ENCODE measurements at regions not wholly inside any gene's neighbourhood (a gene's known extent, or its start where the extent isn't known, plus 50 kb on each side); places are given as distances from the start of the nearest gene placed in this dataset.

DNA sequence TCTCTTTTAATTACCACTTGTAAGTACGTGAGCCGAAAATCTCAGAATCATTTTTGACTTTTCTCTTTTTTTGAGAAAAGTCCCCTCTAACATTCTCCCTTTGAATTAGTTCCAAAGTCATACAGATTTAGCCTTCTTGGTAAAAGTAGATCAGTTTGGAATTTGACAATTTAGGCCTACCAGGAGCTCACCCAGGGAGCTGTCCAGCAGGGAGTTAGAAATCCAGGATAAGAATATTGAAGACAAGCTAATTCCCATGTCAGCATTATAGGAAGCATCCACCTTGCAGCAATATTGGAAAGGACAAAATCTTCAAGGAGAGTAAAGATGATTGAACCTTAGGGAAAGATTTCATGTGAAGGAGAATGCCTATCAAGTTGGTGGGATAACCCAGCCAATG is 352.2 kb upstream of the CPEB2 start:
- H3K36me3 ChIP-seq (ENCODE audit: control insufficient read depth in 4 of 4, insufficient read depth in 3 of 4, low read depth in 1 of 4, low read length in 3 of 4) = no peaks in the 10 kb centered on the region
- 95% methylated on average over 2 of the region's 2 CpGs for WGBS
- no peak overlapping the region for H3K4me3 ChIP-seq (ENCODE audit: low read depth in 1 of 3, low read length in 3 of 3)
- TF ChIP-seq GABPA (IDR thresholded peaks at IDR 0.05 in 1 of 2, conservative IDR thresholded peaks at IDR 0.05 in 1 of 2) = no peak
- TF ChIP-seq TAF1 (conservative IDR thresholded peaks at IDR 0.05) = no peak
- TF ChIP-seq HNF4A (conservative IDR thresholded peaks at IDR 0.05) = no peak
- TF ChIP-seq, protein P1, sequence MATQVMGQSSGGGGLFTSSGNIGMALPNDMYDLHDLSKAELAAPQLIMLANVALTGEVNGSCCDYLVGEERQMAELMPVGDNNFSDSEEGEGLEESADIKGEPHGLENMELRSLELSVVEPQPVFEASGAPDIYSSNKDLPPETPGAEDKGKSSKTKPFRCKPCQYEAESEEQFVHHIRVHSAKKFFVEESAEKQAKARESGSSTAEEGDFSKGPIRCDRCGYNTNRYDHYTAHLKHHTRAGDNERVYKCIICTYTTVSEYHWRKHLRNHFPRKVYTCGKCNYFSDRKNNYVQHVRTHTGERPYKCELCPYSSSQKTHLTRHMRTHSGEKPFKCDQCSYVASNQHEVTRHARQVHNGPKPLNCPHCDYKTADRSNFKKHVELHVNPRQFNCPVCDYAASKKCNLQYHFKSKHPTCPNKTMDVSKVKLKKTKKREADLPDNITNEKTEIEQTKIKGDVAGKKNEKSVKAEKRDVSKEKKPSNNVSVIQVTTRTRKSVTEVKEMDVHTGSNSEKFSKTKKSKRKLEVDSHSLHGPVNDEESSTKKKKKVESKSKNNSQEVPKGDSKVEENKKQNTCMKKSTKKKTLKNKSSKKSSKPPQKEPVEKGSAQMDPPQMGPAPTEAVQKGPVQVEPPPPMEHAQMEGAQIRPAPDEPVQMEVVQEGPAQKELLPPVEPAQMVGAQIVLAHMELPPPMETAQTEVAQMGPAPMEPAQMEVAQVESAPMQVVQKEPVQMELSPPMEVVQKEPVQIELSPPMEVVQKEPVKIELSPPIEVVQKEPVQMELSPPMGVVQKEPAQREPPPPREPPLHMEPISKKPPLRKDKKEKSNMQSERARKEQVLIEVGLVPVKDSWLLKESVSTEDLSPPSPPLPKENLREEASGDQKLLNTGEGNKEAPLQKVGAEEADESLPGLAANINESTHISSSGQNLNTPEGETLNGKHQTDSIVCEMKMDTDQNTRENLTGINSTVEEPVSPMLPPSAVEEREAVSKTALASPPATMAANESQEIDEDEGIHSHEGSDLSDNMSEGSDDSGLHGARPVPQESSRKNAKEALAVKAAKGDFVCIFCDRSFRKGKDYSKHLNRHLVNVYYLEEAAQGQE (IDR thresholded peaks at IDR 0.05) = peak; percentile 55
- DNase-seq (ENCODE audit: low spot score) = no peak
- H3K9me3 ChIP-seq (ENCODE audit: control insufficient read depth in 4 of 4, low read length in 3 of 4) = no peaks in the 10 kb centered on the region
- no peak overlapping the region for H3K27ac ChIP-seq (ENCODE audit: low read depth in 1 of 2, low read length in 2 of 2)
- H3K27me3 ChIP-seq (ENCODE audit: control insufficient read depth in 4 of 4, insufficient read depth in 4 of 4, low read length in 3 of 4) = no peaks in the 10 kb centered on the region
- no peaks in the 10 kb centered on the region for H3K4me1 ChIP-seq (ENCODE audit: control insufficient read depth in 4 of 4, insufficient read depth in 4 of 4, low read length in 3 of 4)
- no peak overlapping the region for H3K9ac ChIP-seq (ENCODE audit: low read depth in 1 of 2, low read length in 2 of 2)

DNA sequence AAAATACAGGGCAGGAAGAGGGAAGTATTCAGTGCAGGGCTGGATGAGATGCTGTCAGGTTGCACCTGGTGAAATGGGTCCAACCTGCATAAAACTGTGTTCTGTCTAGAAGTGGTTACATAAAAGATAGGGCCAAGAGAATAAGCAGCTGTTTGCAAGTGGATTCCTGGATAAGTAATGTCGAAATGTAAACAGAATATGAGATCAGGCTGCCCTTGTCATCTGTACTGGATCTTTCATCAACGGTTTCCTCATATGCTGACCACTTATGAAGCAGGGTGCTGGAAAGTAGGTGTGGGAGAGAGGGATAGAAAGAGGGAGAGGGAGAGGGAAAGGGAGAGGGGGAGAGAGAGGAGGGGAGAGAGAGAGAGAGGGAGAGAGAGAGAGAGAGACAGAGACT is 349.8 kb upstream of the CPEB2 start:
- no peak for DNase-seq (ENCODE audit: low spot score)
- H3K9me3 ChIP-seq (ENCODE audit: control insufficient read depth in 4 of 4, low read length in 3 of 4) = no peaks in the 10 kb centered on the region
- no peaks in the 10 kb centered on the region for H3K36me3 ChIP-seq (ENCODE audit: control insufficient read depth in 4 of 4, insufficient read depth in 3 of 4, low read depth in 1 of 4, low read length in 3 of 4)
- H3K4me3 ChIP-seq (ENCODE audit: low read depth in 1 of 3, low read length in 3 of 3) = no peak overlapping the region
- no peaks in the 10 kb centered on the region for H3K4me1 ChIP-seq (ENCODE audit: control insufficient read depth in 4 of 4, insufficient read depth in 4 of 4, low read length in 3 of 4)
- no peaks in the 10 kb centered on the region for H3K27me3 ChIP-seq (ENCODE audit: control insufficient read depth in 4 of 4, insufficient read depth in 4 of 4, low read length in 3 of 4)
- TF ChIP-seq JUND (IDR thresholded peaks at IDR 0.05) (peak in 1 of 2 donors; percentile 68), NR2F2 (IDR thresholded peaks at IDR 0.05) (no peak)
- H3K9ac ChIP-seq (ENCODE audit: low read depth in 1 of 2, low read length in 2 of 2) = no peak overlapping the region
- WGBS = 52% methylated on average over 2 of the region's 2 CpGs
- no peak overlapping the region for H3K27ac ChIP-seq (ENCODE audit: low read depth in 1 of 2, low read length in 2 of 2)

DNA sequence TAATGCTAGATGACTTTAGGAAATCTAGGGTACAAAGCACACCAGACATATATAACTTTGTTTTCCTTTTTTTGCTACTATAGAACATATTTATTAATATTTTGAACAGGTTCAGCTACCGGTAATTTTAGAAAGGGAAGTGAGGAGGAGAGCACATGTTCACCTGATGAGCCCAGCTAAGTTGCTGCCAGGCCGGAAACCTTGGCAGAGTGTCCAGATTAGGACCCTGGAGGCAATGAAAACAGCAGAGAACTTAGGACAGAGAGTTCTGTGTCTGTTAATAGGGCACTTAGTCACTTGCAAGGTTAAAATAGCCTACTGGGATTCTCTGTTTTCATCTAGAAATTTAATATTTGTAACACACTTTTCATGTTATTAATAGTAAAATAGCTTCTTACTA is 348.9 kb upstream of the CPEB2 start:
- Histone ChIP-seq H3K4me3 (ENCODE audit: low read depth in 1 of 3, low read length in 3 of 3) (no peak overlapping the region), H3K27ac (ENCODE audit: low read depth in 1 of 2, low read length in 2 of 2) (no peak overlapping the region), H3K27me3 (ENCODE audit: control insufficient read depth in 4 of 4, insufficient read depth in 4 of 4, low read length in 3 of 4) (no peaks in the 10 kb centered on the region), H3K36me3 (ENCODE audit: control insufficient read depth in 4 of 4, insufficient read depth in 3 of 4, low read depth in 1 of 4, low read length in 3 of 4) (no peaks in the 10 kb centered on the region), H3K4me1 (ENCODE audit: control insufficient read depth in 4 of 4, insufficient read depth in 4 of 4, low read length in 3 of 4) (no peaks in the 10 kb centered on the region), H3K9ac (ENCODE audit: low read depth in 1 of 2, low read length in 2 of 2) (no peak overlapping the region), H3K9me3 (ENCODE audit: control insufficient read depth in 4 of 4, low read length in 3 of 4) (no peaks in the 10 kb centered on the region)
- no peak for TF ChIP-seq HNF4A (conservative IDR thresholded peaks at IDR 0.05)
- no peak for TF ChIP-seq RXRA (IDR thresholded peaks at IDR 0.05)
- TF ChIP-seq TAF1 (conservative IDR thresholded peaks at IDR 0.05) = no peak
- no peak for TF ChIP-seq EGR1 (IDR thresholded peaks at IDR 0.05; ENCODE audit: low read depth in 2 of 2)
- TF ChIP-seq NR2F2 (IDR thresholded peaks at IDR 0.05) = no peak
- TF ChIP-seq YY1 (IDR thresholded peaks at IDR 0.05) = no peak
- TF ChIP-seq GABPA (IDR thresholded peaks at IDR 0.05 in 1 of 2, conservative IDR thresholded peaks at IDR 0.05 in 1 of 2) = no peak
- TF ChIP-seq, protein P2, sequence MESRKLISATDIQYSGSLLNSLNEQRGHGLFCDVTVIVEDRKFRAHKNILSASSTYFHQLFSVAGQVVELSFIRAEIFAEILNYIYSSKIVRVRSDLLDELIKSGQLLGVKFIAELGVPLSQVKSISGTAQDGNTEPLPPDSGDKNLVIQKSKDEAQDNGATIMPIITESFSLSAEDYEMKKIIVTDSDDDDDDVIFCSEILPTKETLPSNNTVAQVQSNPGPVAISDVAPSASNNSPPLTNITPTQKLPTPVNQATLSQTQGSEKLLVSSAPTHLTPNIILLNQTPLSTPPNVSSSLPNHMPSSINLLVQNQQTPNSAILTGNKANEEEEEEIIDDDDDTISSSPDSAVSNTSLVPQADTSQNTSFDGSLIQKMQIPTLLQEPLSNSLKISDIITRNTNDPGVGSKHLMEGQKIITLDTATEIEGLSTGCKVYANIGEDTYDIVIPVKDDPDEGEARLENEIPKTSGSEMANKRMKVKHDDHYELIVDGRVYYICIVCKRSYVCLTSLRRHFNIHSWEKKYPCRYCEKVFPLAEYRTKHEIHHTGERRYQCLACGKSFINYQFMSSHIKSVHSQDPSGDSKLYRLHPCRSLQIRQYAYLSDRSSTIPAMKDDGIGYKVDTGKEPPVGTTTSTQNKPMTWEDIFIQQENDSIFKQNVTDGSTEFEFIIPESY (IDR thresholded peaks at IDR 0.05) = no peak
- TF ChIP-seq FOXA2 (IDR thresholded peaks at IDR 0.05) = no peak
- TF ChIP-seq, protein P3, sequence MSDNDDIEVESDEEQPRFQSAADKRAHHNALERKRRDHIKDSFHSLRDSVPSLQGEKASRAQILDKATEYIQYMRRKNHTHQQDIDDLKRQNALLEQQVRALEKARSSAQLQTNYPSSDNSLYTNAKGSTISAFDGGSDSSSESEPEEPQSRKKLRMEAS (IDR thresholded peaks at IDR 0.05) = no peak
- TF ChIP-seq, protein P4, sequence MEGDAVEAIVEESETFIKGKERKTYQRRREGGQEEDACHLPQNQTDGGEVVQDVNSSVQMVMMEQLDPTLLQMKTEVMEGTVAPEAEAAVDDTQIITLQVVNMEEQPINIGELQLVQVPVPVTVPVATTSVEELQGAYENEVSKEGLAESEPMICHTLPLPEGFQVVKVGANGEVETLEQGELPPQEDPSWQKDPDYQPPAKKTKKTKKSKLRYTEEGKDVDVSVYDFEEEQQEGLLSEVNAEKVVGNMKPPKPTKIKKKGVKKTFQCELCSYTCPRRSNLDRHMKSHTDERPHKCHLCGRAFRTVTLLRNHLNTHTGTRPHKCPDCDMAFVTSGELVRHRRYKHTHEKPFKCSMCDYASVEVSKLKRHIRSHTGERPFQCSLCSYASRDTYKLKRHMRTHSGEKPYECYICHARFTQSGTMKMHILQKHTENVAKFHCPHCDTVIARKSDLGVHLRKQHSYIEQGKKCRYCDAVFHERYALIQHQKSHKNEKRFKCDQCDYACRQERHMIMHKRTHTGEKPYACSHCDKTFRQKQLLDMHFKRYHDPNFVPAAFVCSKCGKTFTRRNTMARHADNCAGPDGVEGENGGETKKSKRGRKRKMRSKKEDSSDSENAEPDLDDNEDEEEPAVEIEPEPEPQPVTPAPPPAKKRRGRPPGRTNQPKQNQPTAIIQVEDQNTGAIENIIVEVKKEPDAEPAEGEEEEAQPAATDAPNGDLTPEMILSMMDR (IDR thresholded peaks at IDR 0.05; ENCODE audit: low read depth, low read length, missing input control) = no peak
- TF ChIP-seq, protein P5, sequence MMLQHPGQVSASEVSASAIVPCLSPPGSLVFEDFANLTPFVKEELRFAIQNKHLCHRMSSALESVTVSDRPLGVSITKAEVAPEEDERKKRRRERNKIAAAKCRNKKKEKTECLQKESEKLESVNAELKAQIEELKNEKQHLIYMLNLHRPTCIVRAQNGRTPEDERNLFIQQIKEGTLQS (IDR thresholded peaks at IDR 0.05) = no peak
- no peak for DNase-seq (ENCODE audit: low spot score)
- WGBS = 84% methylated on average over 2 of the region's 2 CpGs

All from liver (tissue), 8 donors.